Mammary epithelial cell (primary cell): ENCODE measurements at regions not wholly inside any gene's neighbourhood (a gene's known extent, or its start where the extent isn't known, plus 50 kb on each side); places are given as distances from the start of the nearest gene placed in this dataset.

Source experiments
- EZH2 ChIP-seq: IDR thresholded peaks from 2 replicates; pipeline ENCODE4 v1.6.1; 2012; ENCODE audit warnings: low read length, inconsistent platforms, borderline replicate concordance
- TF ChIP-seq, protein P1 (sequence below), 2 donors: IDR thresholded peaks in 1 of 2; conservative IDR thresholded peaks in 1 of 2; 2 replicates each; pipeline ENCODE4 v1.5.1; 2011 to 2012; ENCODE audit warnings: inconsistent platforms in 2 of 2, low read length in 2 of 2, mild to moderate bottlenecking in 2 of 2, control low read depth in 1 of 2, low read depth in 1 of 2; ENCODE audit not compliant: insufficient read depth in 1 of 2; ENCODE audit errors: extremely low read depth in 1 of 2

DNA sequence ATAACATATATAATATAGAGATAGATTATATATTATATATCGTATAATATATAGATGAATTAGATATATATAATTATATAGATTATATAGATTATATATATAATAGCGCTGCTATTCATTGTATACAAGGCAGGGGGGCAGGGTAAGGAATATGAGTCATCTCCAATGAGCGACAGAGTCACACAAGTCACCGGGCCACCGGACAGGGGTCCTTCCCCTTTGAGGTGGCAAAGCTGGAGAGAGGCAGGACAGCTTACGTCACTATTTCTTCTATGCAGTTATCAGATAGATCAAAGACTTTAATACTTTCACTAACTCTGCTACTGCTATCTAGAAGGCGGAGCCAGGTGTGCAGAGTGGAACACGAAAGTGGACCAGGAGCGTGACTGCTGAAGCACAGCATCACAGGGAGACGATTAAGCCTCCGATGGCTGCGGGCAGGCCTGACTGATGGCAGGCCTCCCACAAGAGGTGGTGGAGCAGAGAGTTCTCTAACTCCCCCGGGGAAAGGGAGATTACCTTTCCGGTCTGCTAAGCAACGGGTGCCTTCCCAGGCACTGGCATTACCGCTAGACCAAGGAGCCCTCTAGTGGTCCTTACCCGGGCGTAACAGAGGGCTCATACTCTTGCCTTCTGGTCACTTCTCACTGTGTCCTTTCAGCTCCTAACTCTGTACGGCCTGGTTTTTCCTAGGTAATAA, 2154.7 kb downstream of the MRPL39 start:
- no peak for TF ChIP-seq EZH2
- TF ChIP-seq, protein P1, sequence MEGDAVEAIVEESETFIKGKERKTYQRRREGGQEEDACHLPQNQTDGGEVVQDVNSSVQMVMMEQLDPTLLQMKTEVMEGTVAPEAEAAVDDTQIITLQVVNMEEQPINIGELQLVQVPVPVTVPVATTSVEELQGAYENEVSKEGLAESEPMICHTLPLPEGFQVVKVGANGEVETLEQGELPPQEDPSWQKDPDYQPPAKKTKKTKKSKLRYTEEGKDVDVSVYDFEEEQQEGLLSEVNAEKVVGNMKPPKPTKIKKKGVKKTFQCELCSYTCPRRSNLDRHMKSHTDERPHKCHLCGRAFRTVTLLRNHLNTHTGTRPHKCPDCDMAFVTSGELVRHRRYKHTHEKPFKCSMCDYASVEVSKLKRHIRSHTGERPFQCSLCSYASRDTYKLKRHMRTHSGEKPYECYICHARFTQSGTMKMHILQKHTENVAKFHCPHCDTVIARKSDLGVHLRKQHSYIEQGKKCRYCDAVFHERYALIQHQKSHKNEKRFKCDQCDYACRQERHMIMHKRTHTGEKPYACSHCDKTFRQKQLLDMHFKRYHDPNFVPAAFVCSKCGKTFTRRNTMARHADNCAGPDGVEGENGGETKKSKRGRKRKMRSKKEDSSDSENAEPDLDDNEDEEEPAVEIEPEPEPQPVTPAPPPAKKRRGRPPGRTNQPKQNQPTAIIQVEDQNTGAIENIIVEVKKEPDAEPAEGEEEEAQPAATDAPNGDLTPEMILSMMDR (conservative IDR thresholded peaks at IDR 0.05 in 1 of 2, IDR thresholded peaks at IDR 0.05 in 1 of 2; ENCODE audit: extremely low read depth in 1 of 2, insufficient read depth in 1 of 2, low read depth in 1 of 2, low read length in 2 of 2): no peak
